HG02970 (cell line): ENCODE measurements at regions not wholly inside any gene's neighbourhood (a gene's known extent, or its start where the extent isn't known, plus 50 kb on each side); places are given as distances from the start of the nearest gene placed in this dataset.

Source experiments
- ATAC-seq: cut with Tn5 transposase; IDR thresholded peaks from one replicate; pipeline ENCODE4 v1.9.1; 2021; ENCODE audit warnings: mild to moderate bottlenecking, moderate library complexity, moderate number of reproducible peaks; ENCODE audit not compliant: unreplicated experiment, low FRiP score

GRCh38 chr10:44845361-44846175 lies 65.6 kb upstream of the TMEM72 start:
- no peak for ATAC-seq

- no peak for ATAC-seq
Measured at GRCh38 chr10:44847110-44847509, 64.0 kb upstream of the TMEM72 start.

GRCh38 chr10:44848211-44848610 lies 62.9 kb upstream of the TMEM72 start:
- ATAC-seq: no peak

GRCh38 chr10:44849936-44850335 lies 61.2 kb upstream of the TMEM72 start:
- ATAC-seq: no peak

- no peak for ATAC-seq
Measured at GRCh38 chr10:44850356-44850934, 60.7 kb upstream of the TMEM72 start.

GRCh38 chr10:44851413-44851812 lies 59.7 kb upstream of the TMEM72 start:
- no peak for ATAC-seq

GRCh38 chr10:44851881-44852280 lies 59.3 kb upstream of the TMEM72 start:
- no peak for ATAC-seq

GRCh38 chr10:44853148-44853734 lies 57.9 kb upstream of the TMEM72 start:
- ATAC-seq: no peak

GRCh38 chr10:44853796-44854195 lies 57.3 kb upstream of the TMEM72 start:
- ATAC-seq: no peak

- no peak for ATAC-seq
Measured at GRCh38 chr10:44854693-44855350, 56.3 kb upstream of the TMEM72 start.

GRCh38 chr10:44856696-44857095 lies 54.4 kb upstream of the TMEM72 start:
- no peak for ATAC-seq

GRCh38 chr10:44857363-44858016 lies 53.6 kb upstream of the TMEM72 start:
- no peak for ATAC-seq

GRCh38 chr10:44858017-44858371 lies 53.1 kb upstream of the TMEM72 start:
- ATAC-seq: no peak

GRCh38 chr10:44858988-44859387 lies 52.1 kb upstream of the TMEM72 start:
- ATAC-seq: no peak

- ATAC-seq: no peak
Measured at GRCh38 chr10:44859546-44860285, 51.4 kb upstream of the TMEM72 start.

GRCh38 chr10:44860811-44861736 lies 50.1 kb upstream of the TMEM72 start:
- ATAC-seq: no peak
